Ureter (tissue), 1 donor: ENCODE measurements at regions not wholly inside any gene's neighbourhood (a gene's known extent, or its start where the extent isn't known, plus 50 kb on each side); places are given as distances from the start of the nearest gene placed in this dataset.
"Not testable (repeated sequence)": the region's sequence is repeated elsewhere in the genome, so short reads cannot be mapped to it uniquely, and the experiment has no call there.

Experiments
- DNase-seq: peaks from one replicate; pipeline ENCODE4 v3.0.0-alpha.2; 2020; ENCODE audit warnings: low spot score
- donor health status: DM: yes; HTN: yes; CAD: no.

- no peak for DNase-seq
Observed at GRCh38 chr5:116779846-116780245, 205.2 kb upstream of the SEMA6A start.

- DNase-seq: no peak
Observed at GRCh38 chr5:116778651-116779280, 204.1 kb upstream of the SEMA6A start.

- DNase-seq: no peak
Observed at GRCh38 chr5:116778032-116778431, 203.4 kb upstream of the SEMA6A start.

- no peak for DNase-seq
Observed at GRCh38 chr5:116773926-116774325, 199.3 kb upstream of the SEMA6A start.

- DNase-seq: no peak
Observed at GRCh38 chr5:116772806-116773205, 198.2 kb upstream of the SEMA6A start.

GRCh38 chr5:116772152-116772501 lies 197.5 kb upstream of the SEMA6A start:
- DNase-seq: no peak

GRCh38 chr5:116771466-116772151 lies 197.0 kb upstream of the SEMA6A start:
- no peak for DNase-seq

GRCh38 chr5:116769953-116770352 lies 195.3 kb upstream of the SEMA6A start:
- not testable (repeated sequence) for DNase-seq

- DNase-seq: no peak
Observed at GRCh38 chr5:116769470-116769869, 194.8 kb upstream of the SEMA6A start.

GRCh38 chr5:116766470-116766947 lies 191.9 kb upstream of the SEMA6A start:
- DNase-seq: no peak

- DNase-seq: no peak
Observed at GRCh38 chr5:116765441-116765840, 190.8 kb upstream of the SEMA6A start.

- DNase-seq: no peak
Observed at GRCh38 chr5:116764941-116765340, 190.3 kb upstream of the SEMA6A start.

GRCh38 chr5:116763987-116764866 lies 189.6 kb upstream of the SEMA6A start:
- peak; percentile 53 for DNase-seq

- DNase-seq: peak; percentile 44
Observed at GRCh38 chr5:116759860-116760640, 185.4 kb upstream of the SEMA6A start.

- no peak for DNase-seq
Observed at GRCh38 chr5:116757326-116757725, 182.7 kb upstream of the SEMA6A start.

GRCh38 chr5:116756531-116756930 lies 181.9 kb upstream of the SEMA6A start:
- no peak for DNase-seq

GRCh38 chr5:116754556-116754955 lies 179.9 kb upstream of the SEMA6A start:
- DNase-seq: no peak

- DNase-seq: no peak
Observed at GRCh38 chr5:116751684-116752083, 177.1 kb upstream of the SEMA6A start.

GRCh38 chr5:116750631-116751580 lies 176.3 kb upstream of the SEMA6A start:
- DNase-seq: no peak

- no peak for DNase-seq
Observed at GRCh38 chr5:116747881-116748280, 173.3 kb upstream of the SEMA6A start.

GRCh38 chr5:116746668-116747067 lies 172.0 kb upstream of the SEMA6A start:
- no peak for DNase-seq
